ENCODE measurements at regions not wholly inside any gene's neighbourhood (a gene's known extent, or its start where the extent isn't known, plus 50 kb on each side); places are given as distances from the start of the nearest gene placed in this dataset.

DNA sequence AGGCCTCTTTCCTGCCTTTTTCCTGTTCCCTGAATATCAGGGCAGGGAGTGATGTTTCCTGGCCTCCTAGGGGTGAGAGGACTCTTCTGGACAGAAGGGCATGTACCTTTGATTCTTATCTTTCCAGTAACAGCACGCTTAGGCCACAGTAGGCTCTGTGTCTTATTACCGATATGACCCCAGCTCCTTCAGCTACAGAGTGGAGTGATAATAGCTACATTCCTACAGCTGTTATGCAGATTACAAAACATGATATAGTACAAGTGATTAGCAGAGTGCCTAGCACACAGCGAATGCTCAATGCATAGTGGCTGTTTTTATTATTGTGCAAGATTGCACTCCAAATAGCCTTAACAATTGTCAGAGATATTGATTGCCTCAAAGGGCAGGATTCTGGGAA is 574.2 kb downstream of the CCSER2 start:
- TF ChIP-seq, protein P1, sequence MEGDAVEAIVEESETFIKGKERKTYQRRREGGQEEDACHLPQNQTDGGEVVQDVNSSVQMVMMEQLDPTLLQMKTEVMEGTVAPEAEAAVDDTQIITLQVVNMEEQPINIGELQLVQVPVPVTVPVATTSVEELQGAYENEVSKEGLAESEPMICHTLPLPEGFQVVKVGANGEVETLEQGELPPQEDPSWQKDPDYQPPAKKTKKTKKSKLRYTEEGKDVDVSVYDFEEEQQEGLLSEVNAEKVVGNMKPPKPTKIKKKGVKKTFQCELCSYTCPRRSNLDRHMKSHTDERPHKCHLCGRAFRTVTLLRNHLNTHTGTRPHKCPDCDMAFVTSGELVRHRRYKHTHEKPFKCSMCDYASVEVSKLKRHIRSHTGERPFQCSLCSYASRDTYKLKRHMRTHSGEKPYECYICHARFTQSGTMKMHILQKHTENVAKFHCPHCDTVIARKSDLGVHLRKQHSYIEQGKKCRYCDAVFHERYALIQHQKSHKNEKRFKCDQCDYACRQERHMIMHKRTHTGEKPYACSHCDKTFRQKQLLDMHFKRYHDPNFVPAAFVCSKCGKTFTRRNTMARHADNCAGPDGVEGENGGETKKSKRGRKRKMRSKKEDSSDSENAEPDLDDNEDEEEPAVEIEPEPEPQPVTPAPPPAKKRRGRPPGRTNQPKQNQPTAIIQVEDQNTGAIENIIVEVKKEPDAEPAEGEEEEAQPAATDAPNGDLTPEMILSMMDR (IDR thresholded peaks at IDR 0.05) = no peak
- no peak for TF ChIP-seq ZFX (IDR thresholded peaks at IDR 0.05; ENCODE audit: borderline replicate concordance)

All from 22Rv1 (cell line).